Fibroblast of skin of left quadriceps (primary cell): ENCODE measurements at regions not wholly inside any gene's neighbourhood (a gene's known extent, or its start where the extent isn't known, plus 50 kb on each side); places are given as distances from the start of the nearest gene placed in this dataset.
"Not testable (repeated sequence)": the region's sequence is repeated elsewhere in the genome, so short reads cannot be mapped to it uniquely, and the experiment has no call there.

Source experiments
- DNase-seq, 2 experiments: peaks; one replicate each; pipeline ENCODE4 v3.0.0-alpha.2; 2013; ENCODE audit warnings: low read depth in 2 of 2

- DNase-seq: no peak
These were observed 928.7 kb upstream of the SOX9 start for GRCh38 chr17:71192039-71192555.

- no peak for DNase-seq
These were observed 928.0 kb upstream of the SOX9 start for GRCh38 chr17:71192848-71193247.

- no peak for DNase-seq
These were observed 920.2 kb upstream of the SOX9 start for GRCh38 chr17:71200597-71200996.

GRCh38 chr17:71201639-71202038 lies 919.2 kb upstream of the SOX9 start:
- DNase-seq: no peak

- no peak for DNase-seq
These were observed 918.4 kb upstream of the SOX9 start for GRCh38 chr17:71202449-71202848.

- DNase-seq: no peak
These were observed 916.9 kb upstream of the SOX9 start for GRCh38 chr17:71203953-71204352.

- DNase-seq: not testable (repeated sequence)
These were observed 914.9 kb upstream of the SOX9 start for GRCh38 chr17:71205951-71206350.

- peak; percentile 66 for DNase-seq
These were observed 912.6 kb upstream of the SOX9 start for GRCh38 chr17:71208111-71208704.

GRCh38 chr17:71213936-71214335 lies 906.9 kb upstream of the SOX9 start:
- DNase-seq: no peak

- DNase-seq: no peak
These were observed 903.1 kb upstream of the SOX9 start for GRCh38 chr17:71217769-71218168.

- DNase-seq: no peak
These were observed 895.8 kb upstream of the SOX9 start for GRCh38 chr17:71224824-71225575.

GRCh38 chr17:71227841-71228240 lies 893.0 kb upstream of the SOX9 start:
- DNase-seq: no peak

- no peak for DNase-seq
These were observed 891.8 kb upstream of the SOX9 start for GRCh38 chr17:71229070-71229469.

GRCh38 chr17:71232801-71233559 lies 887.8 kb upstream of the SOX9 start:
- DNase-seq: no peak

- DNase-seq: peak; percentile 24 to 31
These were observed 886.5 kb upstream of the SOX9 start for GRCh38 chr17:71234349-71234748.

GRCh38 chr17:71237903-71238538 lies 882.8 kb upstream of the SOX9 start:
- DNase-seq: peak in 1 of 2 experiments; percentile 38

- no peak for DNase-seq
These were observed 873.3 kb upstream of the SOX9 start for GRCh38 chr17:71247441-71248015.

- peak in 1 of 2 experiments; percentile 18 for DNase-seq
These were observed 869.5 kb upstream of the SOX9 start for GRCh38 chr17:71251276-71251675.

- DNase-seq: peak; percentile 59 to 62
These were observed 868.9 kb upstream of the SOX9 start for GRCh38 chr17:71251951-71252350.

GRCh38 chr17:71252436-71252835 lies 868.4 kb upstream of the SOX9 start:
- DNase-seq: no peak

- DNase-seq: no peak
These were observed 863.7 kb upstream of the SOX9 start for GRCh38 chr17:71257096-71257495.
